ENCODE measurements at regions not wholly inside any gene's neighbourhood (a gene's known extent, or its start where the extent isn't known, plus 50 kb on each side); places are given as distances from the start of the nearest gene placed in this dataset.
A peak's percentile ranks its signal among the peaks of the same experiment; 100 is the strongest.
"Not testable (repeated sequence)": the region's sequence is repeated elsewhere in the genome, so short reads cannot be mapped to it uniquely, and the experiment has no call there.

- H3K27ac ChIP-seq; DNase-seq (ENCODE audit: low spot score); H3K4me3 ChIP-seq: not testable (repeated sequence)
These were observed 180.9 kb downstream of the CEP170 start for GRCh38 chr1:243074224-243074623.

GRCh38 chr1:243067056-243067455 is 188.0 kb downstream of the CEP170 start:
- not testable (repeated sequence) for DNase-seq (ENCODE audit: low spot score); H3K27ac ChIP-seq; H3K4me3 ChIP-seq

GRCh38 chr1:243061965-243062364 is 193.1 kb downstream of the CEP170 start:
- H3K4me3 ChIP-seq; DNase-seq (ENCODE audit: low spot score): not testable (repeated sequence)

GRCh38 chr1:243055510-243055909 is 199.6 kb downstream of the CEP170 start:
- DNase-seq (ENCODE audit: low spot score) = not testable (repeated sequence)

More at GRCh38 chr1:243061965-243062364, 193.1 kb downstream of the CEP170 start:
- not testable (repeated sequence) for H3K27ac ChIP-seq

GRCh38 chr1:243055091-243055490 is 200.0 kb downstream of the CEP170 start:
- not testable (repeated sequence) for H3K27ac ChIP-seq, H3K4me3 ChIP-seq
- peak; percentile 38 for DNase-seq (ENCODE audit: low spot score)

More at GRCh38 chr1:243055510-243055909, 199.6 kb downstream of the CEP170 start:
- H3K27ac ChIP-seq, H3K4me3 ChIP-seq: not testable (repeated sequence)

DNA sequence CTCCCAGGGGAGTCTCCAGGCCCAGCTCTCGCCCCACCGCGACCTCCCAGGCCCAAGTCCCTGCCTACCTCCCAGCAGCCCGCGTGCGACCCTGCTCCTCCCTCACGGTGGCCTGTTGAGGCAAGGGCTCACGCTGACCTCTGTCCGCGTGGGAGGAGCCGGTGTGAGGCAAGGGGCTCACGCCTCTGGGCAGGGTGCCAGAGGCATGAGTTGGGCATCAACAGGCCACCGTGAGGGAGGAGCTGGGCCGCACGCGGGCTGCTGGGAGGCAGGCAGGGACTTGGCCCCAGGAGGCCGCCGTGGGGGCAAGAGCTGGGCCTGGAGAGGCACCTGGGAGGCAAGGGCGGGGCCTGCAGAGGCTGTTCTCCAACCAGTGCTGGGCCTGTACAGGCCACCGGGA is 200.4 kb downstream of the CEP170 start:
- H3K4me3 ChIP-seq; DNase-seq (ENCODE audit: low spot score); H3K27ac ChIP-seq: not testable (repeated sequence)

GRCh38 chr1:243053048-243053447 is 202.0 kb downstream of the CEP170 start:
- H3K4me3 ChIP-seq; DNase-seq (ENCODE audit: low spot score); H3K27ac ChIP-seq: not testable (repeated sequence)

DNA sequence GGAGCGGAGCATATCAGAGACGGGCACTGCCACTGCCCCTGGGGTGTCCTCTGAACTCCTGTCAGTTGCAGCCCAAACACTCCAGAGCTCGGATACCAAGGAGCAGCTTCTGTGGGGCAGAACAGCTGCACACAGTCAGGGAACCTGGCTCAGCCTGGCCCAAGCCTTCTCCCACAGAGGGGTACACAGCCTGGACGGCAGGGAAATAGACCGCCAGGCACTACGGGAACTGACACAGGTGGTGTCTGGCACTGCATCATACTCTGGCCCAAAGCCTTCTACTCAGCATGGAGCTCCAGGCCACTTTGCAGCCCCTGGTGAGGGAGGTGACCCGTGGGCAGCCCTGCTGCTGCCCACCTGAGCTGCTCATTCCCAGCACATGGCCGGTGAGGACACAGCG is 204.5 kb downstream of the CEP170 start:
- H3K4me3 ChIP-seq; H3K27ac ChIP-seq; DNase-seq (ENCODE audit: low spot score): not testable (repeated sequence)

GRCh38 chr1:243049716-243050115 is 205.4 kb downstream of the CEP170 start:
- not testable (repeated sequence) for DNase-seq (ENCODE audit: low spot score); H3K4me3 ChIP-seq; H3K27ac ChIP-seq

DNA sequence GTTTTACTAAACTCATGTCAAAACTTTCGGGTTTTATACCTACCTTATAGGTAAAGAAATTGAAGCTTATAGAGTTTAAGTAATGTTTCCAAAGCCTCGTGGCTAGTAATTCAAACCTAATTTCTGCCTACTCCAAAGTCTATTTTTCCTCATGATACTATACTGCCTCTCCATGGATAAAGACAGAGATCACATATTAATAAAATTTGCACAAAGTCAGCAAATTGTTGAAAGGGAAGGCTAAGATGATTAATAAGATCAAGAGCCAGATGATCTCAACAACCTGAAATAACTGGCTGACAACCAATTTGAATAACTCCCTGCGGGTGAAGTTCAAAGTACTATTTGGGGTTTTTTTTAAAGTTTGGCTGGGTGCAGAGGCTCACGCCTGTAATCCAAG is 233.7 kb downstream of the CEP170 start:
- not testable (repeated sequence) for H3K27ac ChIP-seq; H3K4me3 ChIP-seq; DNase-seq (ENCODE audit: low spot score)

GRCh38 chr1:243019030-243019635 is 235.9 kb downstream of the CEP170 start:
- not testable (repeated sequence) for H3K27ac ChIP-seq; DNase-seq (ENCODE audit: low spot score); H3K4me3 ChIP-seq

DNA sequence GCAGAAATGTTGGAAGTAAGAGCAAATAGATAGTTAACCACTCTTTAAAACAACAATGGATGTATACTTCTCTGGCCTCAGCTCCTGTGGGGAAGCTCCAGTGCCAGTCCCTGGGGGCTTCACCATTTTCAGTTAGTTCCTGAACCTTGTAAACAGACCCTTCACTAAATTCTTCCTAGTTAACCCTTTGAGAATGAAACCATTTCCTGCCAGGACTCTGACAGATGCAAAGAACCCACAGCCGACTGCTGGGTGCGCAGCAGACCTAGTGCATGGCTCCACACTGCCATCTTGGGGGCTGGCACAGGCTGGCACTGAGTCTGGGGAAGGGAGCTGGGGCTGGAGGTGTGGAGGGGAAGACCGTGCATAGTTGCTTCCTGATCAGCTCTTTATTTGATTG is 244.4 kb downstream of the CEP170 start:
- DNase-seq (ENCODE audit: low spot score); H3K4me3 ChIP-seq; H3K27ac ChIP-seq: not testable (repeated sequence)

DNA sequence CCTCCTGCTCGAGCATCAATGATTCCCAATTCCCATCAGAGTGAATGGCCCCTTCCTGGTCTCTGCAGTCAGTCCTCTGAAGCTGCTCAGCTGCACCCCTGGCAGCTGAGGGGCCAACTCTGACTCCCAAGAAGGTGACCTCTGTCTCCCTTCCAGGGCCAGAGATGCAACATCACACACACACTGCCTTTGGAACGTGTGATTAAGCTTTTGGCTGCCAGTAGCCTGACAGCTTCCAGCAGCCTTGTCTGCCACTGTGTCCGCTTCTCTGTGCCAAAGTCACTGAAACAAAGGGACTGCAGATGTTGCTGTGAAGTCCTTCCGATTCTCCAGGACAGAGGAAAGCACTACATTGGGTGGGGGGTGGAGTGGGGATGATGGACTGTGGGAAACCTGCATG is 254.1 kb downstream of the CEP170 start:
- DNase-seq (ENCODE audit: low spot score); H3K4me3 ChIP-seq; H3K27ac ChIP-seq: not testable (repeated sequence)

GRCh38 chr1:242992776-242993175 is 262.3 kb downstream of the CEP170 start:
- H3K4me3 ChIP-seq; H3K27ac ChIP-seq; DNase-seq (ENCODE audit: low spot score): not testable (repeated sequence)

DNA sequence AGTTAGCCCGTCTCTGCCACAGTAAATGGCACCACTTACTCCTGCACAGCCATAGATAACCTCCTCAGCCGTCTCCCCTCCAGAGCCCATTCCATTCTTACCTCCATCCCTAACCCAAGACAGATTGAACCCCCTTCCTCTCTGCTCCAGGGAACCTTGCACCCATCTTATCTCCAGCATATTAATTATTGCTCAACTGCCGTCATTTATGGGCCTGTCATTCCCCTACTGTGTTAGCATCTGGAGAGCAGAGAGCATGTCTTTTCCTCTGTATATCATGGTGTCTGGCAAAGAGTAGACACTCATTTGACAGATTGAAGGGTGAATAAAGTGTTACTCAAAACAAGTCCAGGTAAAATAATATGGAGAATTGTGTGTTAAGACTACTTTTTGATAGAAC is 270.0 kb downstream of the CEP170 start:
- DNase-seq (ENCODE audit: low spot score); H3K4me3 ChIP-seq; H3K27ac ChIP-seq: not testable (repeated sequence)

- H3K27ac ChIP-seq; H3K4me3 ChIP-seq; DNase-seq (ENCODE audit: low spot score): not testable (repeated sequence)
These were observed 281.7 kb downstream of the CEP170 start for GRCh38 chr1:242973341-242973740.

Data from coronary artery (tissue), 2 donors.